HG02642 (cell line): ENCODE measurements at regions not wholly inside any gene's neighbourhood (a gene's known extent, or its start where the extent isn't known, plus 50 kb on each side); places are given as distances from the start of the nearest gene placed in this dataset.

Experiments used
- ATAC-seq: cut with Tn5 transposase; IDR thresholded peaks from one replicate; pipeline ENCODE4 v1.9.1; 2021; ENCODE audit warnings: mild to moderate bottlenecking; ENCODE audit not compliant: unreplicated experiment, poor library complexity

DNA sequence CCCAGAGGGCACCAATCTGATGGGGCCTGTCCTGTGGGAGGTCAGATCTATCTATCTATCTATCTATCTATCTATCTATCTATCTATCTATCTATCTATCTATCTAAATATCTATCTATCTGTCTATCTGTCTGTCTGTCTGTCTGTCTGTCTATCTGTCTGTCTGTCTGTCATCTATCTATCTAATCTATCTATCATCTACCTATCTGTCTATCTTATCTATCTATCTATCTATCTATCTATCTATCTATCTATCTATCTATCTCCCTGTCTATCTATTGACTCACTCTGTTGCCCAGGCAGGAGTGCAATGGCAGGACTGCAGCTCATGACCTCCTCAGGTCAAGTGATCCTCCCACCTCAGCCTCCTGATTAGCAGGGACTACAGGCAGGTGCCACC is 155.7 kb upstream of the STX18 start:
- ATAC-seq, result no peak

DNA sequence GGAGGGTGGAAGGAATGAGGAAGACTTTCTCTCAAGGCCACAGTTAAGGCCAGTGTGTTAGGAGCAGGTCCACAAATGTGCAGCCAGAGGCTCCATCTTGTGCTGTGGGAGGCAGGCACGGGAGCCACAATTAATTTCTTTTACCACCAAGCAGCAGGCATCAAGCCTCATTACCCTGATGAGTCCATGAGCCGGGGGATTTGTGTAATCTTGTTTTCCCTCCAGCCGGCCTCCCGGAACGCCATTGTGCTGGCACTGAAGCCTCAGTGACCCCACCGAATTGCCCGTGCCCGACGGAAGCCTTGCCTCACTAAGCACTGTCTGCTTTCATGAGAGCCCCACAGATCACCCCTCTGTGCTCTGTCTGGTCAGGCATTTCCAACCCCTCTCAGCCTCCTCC is 154.7 kb upstream of the STX18 start:
- no peak for ATAC-seq

DNA sequence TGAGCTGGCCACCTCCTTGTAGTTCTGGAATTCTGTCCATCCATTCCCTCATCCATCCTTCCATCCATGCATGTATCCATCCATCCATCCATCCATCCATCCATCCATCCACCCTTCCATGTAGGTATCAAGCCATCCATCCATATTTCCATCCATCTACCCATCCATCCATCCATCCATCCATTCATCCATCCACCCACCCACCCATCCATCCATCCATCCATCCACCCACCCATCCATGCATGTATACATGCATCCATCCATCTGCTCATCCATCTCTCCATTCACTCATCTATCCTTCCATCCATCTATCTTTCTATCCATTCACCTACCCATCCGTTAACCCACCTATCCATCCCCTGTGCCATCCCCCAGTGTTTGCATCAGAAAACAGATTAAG is 153.6 kb upstream of the STX18 start:
- ATAC-seq, result no peak

DNA sequence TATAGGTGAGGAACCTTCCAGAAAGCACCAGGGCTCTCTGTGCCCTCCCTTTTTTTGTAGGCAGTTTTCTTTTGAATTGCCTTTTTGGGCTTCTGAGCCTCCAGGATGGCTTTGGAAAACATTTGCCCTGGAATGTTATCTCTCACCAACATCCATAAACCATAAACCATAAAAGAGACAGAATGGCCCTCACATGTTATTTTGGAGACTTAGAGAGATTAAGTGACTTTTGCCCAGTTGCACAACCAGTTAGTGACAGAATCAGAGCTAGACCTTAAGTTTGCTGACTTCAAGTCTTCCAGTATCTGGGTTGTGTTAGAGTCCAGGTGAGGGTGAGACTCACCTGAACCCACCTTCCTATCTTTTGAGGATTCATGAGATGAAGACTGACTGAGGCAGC is 153.0 kb upstream of the STX18 start:
- ATAC-seq, result no peak

DNA sequence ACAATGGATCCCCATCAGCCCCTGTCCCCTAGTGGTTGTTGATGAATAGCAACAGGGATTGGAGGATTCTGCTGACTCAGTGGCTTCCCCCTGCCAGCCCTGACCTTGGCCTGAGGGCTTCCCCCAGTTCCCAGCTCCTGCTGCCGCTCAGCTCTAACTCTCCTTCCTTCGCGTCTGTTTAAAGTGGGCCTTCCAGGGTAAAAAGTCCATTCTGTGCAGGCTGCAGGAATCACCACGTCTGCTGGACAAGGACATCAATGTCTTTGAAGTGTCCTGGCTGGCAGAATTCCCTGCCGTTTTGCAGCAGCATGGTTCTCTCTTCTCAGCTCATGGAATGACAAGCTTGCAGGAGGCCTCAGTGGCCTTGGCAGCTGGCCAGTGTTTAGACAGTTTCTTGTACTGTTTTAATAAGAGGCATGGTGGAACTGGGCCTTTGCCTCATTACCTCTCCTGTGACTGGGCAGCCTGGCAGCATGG is 152.5 kb upstream of the STX18 start:
- no peak for ATAC-seq

DNA sequence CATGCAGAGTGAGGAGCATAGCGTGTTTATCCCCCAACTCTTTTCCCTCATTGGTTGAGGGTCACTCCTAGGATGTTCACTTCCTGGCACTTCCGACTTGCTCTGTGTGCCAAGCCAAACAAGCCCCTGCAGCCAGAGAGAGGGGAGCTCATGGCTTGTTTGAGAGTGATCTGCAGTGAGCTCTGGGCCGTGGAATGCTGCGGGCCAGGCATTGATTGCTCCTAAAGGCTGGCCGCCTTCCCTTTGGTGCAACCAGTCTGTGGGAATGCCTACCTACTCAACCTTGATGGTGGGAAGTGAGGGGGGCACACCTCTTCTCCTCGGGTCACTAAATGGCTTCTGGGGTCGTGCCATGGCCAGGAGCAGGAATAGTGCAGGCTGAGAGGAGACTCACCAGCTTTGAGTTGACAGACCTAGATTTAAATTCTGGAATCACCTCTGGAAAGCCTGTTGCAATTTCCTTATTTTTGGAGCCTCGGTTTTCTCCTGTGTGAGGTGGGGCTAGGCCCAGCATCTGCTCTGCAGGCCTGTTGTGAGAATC is 152.0 kb upstream of the STX18 start:
- ATAC-seq, result no peak

DNA sequence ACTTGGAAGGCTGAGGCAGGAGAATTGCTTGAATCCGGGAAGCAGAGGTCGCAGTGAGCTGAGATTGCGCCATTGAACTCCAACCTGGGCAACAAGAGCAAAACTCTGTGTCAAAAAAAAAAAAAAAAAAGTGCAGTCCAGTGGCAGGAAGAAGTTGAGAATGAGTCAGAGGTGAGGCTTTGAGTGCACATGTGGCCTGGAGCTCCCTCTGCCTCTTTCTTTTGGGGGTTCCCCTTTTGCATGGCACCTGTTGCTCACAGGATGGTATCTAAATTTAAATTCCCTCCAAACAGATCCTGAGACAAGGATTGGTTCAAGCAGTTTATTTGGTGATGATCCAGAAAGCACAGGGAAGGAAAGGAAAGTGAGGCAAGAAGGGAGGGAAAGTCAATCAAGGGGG is 151.4 kb upstream of the STX18 start:
- peak; percentile 39 for ATAC-seq

DNA sequence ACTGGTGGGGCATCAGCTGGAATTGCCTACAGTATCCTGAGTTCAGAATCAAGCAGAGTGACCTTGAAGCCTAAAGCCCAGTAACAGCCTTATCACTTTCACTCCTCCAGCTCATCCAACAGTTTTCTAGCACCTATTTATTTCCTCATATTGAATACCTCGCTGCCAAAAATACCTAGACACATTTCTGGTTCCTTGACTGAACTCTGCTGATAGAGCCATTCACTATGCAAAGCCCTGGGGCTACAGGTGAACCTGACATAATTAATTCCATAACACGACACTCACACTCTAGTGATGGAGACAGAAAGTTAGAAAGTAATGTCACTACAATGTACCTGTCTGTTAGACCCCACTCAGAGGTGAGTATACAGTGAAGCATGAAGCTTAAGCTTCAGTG is 149.0 kb upstream of the STX18 start:
- ATAC-seq, result no peak

DNA sequence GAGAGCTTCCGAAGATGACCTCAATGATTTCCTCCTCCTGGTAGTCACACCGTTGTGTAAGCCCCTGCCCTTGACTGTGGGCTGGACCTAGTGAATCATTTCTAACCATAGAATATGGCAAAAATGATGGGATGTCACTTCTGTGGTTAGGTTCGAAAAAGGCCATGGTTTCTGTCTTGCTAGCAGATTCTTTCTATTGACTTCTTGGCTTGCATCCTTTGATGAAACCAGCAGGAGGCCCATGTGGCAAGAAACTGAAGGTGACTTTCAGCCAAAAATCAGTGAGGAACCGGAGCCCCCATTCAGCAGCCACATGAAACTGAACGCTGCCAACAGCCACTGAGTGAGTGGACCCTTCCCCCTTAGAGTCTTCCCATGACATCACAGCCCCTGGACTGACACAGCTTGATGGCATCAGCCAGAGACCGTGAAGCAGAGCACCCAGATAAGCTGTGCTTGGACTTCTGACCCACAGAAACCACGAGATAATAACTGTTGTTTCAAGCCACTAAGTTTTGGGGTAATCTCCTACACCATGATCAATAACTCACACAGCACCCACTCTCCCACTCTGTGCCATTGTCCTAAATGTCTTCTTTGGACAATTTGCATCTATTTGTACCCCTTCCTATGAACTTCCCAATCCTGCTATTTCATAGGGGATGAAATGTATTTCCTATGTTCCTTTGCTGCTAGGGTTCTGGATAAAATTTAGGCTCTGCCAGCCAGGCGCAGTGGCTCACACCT is 148.0 kb upstream of the STX18 start:
- ATAC-seq, result peak; percentile 82

DNA sequence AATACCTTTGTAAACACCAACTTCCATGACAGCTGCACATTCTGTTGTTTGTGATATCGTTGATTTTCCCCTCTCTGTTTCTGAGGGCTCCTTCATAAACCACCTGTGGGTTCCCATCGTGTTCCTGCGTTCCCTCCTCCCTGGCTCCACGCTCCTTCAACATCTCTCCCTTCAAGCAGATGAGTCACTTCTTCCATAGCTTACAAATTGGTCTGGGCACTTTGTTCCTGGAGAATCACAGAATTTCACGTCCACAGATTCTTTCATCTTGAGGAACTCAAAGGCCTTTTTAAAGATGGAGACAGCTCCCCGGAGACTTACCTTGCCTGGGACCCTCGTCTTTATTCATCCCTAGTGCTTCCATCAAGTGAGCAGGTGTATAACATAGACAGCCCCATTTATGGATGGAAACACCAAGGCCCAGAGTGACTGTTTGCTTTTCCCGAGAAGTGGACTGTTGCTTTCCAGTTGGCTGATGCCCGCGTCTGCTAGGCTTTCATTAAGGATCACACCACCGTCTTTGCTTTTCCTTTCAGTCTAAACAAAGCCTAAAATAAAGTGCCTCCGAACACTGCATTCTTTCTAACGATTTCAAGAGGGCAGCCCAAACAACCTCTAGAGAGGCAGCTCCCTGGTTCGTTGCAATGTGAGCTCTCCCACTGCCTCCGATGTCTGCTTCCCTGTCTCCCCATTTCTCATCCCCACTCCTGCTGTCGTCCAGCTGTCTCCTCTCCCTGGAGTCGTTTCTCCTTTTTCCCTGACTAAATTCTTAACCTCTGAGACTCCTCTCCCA is 146.3 kb upstream of the STX18 start:
- ATAC-seq, result no peak

DNA sequence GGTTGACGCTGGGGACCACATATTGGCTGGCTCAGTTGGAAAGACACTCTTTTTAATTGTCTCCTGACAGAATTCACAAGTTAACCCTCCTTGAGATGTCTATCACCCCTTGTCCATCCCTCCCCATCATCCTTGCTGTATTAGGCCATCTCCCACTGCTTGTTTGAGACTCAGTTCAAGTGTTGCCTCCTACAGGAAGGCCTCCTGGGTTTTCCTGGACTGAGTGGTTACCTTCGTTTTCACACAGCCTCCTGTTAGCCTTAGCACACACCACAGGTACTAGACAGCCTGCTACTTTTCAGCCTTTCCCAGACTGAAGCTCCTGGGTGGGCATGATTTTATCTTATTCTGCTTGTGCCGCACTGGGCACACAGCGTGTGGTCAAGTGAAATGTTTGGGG is 145.3 kb upstream of the STX18 start:
- ATAC-seq, result no peak

DNA sequence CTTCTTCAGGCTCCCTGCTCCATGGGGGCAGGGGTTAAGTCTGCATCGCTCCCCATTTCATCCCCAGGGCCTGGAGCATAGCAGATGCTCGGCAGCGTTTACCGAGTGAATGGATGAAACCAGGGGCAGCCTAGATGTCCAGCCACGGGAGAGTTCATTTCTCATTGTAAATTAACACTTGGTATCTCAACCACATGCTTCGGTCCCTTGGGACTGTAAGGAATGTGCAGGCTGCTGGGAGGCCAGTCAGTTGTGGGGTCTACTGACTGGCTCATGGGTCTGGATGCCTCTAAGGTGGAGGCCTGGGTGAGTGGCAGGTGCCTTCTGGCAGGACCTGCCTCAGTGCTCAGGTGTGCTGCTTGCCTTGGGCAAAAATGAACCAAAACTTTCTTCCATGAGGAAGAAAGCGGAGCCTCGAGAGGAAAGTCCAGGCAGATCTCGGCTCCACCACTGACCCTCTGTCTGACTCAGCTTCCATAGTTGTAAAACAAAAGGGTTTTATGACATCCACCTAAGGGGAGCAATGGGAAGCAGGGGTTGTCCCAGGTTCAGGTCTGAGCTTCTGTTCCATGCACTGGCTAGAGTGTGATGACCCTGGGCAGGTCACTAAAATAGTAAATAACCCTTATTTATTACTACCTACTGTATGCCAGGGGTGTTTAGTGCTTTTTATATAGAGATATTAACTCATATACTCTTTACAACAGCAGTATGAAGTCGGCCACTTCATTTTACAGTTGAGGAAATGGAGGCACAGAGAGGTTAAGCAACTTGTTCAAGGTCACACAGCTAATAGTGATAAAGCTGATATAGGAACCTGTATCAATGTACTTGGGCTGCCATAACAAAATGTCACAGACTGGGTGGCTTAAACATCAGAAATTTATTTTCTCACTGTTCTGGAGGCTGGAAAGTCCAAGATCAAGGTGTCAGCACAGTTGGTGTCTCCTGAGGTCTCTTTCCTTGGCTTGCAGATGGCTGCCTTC is 144.3 kb upstream of the STX18 start:
- ATAC-seq, result no peak

DNA sequence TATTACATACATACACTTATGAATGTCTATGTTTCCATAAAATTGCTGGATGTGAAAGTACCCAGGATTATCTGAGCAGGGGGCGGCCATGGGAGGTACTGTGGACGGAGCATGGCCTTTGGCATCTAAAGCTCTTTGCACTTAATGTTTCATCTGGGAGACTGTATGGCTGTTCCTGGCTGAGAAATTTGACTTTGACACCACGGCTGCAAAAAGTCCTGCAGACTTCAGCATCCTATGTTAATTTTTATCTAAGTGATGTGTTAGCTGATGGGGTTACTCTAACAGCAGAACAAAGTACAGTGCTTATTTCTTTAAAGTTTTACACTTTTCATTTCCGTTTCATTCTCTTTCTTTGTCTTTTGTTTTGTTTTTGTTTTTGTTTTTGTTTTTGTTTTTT is 139.8 kb upstream of the STX18 start:
- no peak for ATAC-seq

DNA sequence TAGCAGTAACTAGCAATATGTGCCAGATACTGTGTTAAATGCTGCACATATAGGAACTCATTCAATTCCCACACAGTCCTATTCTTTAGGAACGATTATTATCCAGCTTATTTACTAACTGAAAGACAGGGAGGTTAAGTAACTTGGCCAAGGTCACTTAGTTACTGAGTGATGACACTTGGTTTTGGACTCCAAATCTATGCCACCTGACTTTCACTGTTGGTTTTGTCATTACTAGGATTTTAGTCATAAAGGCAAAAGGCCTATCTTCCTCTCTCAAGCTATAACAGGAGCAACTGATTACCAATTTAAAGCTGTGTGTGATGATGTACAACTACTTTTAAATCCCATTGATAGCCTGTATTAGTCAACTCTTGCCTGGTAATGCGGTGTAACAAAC is 138.9 kb upstream of the STX18 start:
- ATAC-seq, result no peak

DNA sequence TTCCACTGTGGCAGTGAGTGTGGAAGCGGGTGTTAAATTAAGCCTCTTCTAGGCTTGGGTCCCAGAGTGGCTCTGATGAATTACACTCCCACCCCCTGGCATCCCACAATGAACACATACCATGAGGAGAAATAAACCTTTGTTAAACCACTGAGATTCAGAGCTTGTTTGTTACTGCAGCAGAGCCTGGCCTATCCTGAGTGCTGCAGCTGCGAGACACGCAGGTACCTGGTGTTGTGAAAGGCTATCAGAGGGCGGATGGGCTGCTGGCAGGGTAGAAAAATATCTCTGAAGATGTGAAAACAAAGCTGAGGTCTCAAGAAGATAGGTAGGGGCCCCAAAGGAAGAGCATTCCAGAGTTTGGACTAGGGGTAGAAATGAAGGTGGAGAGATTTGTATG is 138.4 kb upstream of the STX18 start:
- ATAC-seq, result no peak

DNA sequence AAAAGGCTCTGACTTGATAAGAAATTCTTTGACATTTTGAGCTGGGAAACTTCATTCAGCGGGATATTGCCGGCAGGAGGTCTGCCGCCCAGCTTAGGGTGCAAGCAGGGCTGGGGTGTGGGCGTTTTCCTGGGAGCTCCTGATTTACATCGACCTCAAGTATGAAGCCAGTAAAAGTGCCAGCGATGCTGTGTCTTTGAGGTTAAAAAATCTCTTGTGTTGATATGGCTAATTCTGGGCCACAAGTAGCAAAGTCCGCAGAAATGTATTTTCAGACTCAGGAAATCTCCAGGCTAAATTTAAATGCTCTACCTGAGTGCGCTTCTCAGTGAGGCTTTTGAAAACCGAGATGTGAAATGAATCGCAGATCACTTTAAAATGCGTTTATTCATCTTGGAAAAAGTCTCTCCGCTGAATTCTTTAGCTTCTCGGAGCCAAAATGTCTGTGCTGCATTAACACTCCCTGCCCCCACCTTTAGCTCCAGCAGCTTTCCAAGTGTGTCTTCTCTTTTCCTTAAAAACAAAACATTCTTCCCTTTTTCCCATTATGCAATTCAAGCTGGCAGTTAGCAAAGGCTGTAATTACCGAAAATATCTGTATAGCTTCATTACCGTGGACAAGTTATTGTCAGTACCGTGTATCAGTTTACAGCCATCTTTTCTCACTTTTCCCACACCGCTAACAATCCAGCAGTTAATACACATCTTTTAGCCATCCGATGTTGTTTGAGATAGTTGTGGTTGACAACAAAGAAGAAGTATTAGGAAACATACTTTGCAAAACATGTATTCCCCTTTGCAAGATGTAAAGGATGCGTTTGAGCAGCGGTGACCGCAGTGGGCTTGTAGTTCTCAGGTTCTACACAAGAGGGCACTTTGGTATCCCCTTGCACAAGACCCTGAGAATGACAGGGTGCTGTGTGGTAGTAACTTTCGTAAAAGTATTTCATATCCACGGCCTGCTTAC is 136.0 kb upstream of the STX18 start:
- ATAC-seq, result no peak

DNA sequence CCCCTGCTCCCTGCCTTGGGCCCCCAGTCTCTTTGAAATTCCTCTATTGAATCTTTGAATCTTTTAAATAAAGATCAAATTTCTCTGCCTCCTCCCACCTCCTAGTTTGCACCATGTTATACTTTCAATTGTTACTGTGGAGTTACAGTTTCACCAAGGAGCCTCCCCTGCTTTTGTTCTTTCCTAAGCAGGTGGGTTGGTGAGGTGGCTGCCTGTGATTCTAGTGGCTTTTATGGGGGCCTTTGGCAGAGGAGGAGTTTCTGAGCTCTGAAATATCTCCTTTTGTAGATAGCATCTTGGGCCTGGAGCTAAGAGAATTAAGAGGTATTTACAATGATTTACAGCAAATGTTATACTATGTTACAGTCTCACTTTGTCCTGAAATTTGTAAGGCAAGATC is 133.8 kb upstream of the STX18 start:
- no peak for ATAC-seq

DNA sequence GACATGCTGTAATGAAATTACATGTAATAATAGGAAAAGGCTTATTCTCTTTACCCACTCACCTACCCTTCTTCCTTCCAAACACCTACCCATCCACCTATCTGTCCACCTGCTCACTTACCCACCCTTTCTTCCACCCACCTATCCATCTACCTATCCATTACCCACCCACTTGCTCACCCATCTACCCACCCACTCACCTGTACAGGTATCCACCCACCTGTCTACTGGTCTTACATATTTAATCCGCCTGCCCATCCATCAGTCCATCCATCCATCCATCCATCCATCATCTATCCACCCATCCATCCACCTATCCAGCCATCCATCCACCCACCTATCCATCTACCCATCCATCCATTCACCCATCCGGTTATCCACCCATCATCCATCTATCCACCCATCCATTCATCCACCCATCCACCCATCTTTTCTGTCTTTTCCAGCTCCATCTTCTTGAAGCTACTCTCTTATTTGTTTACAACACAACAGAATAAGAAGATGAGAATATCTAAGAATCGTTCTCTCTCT is 133.3 kb upstream of the STX18 start:
- no peak for ATAC-seq

DNA sequence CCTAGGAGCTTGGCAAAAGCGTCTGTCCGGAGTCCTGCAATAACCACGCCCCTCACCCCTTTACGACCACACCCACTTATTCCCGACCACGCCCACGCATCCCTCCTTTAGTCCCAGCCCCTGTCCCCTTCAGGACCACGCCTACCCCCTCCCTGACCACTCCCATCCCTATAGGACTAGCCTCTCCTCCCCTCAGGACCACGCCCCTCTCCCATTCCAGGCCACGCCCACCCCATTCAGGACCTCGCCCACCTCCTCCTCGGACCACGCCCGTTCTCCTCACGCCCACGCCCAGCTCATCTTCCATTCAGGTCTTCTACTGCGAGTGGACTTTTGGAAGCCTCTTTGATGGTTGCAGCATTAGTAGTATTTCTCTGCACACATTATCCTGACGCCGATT is 131.2 kb upstream of the STX18 start:
- ATAC-seq, result no peak
